Stomach (tissue), 8 donors: ENCODE measurements at regions not wholly inside any gene's neighbourhood (a gene's known extent, or its start where the extent isn't known, plus 50 kb on each side); places are given as distances from the start of the nearest gene placed in this dataset.

Experiments used
- DNase-seq, 2 donors: peaks; one replicate each; pipeline versions ENCODE4 v3.0.0 to v3.0.0-alpha.2; 2013 to 2019
- H3K27ac ChIP-seq, 5 donors: fragments of 200-600 bp in 4 of 5; sonication (generic) in 4 of 5; one replicate each; pipeline ENCODE4 v1.5.1; 2013 to 2019; ENCODE audit warnings: mild to moderate bottlenecking in 1 of 5, moderate library complexity in 1 of 5
- H3K27me3 ChIP-seq, 3 donors: fragments of 200-600 bp; sonication (generic); one replicate each; pipeline ENCODE4 v1.5.1; 2017 to 2019; ENCODE audit warnings: mixed run types in 1 of 3
- H3K36me3 ChIP-seq, 4 donors: fragments of 200-600 bp; sonication (generic); 1 replicate in 3 of 4; 2 replicates in 1 of 4; pipeline ENCODE4 v1.5.1; 2016 to 2019
- H3K4me1 ChIP-seq, 4 donors: fragments of 200-600 bp; sonication (generic); one replicate each; pipeline ENCODE4 v1.5.1; 2016 to 2019
- H3K4me3 ChIP-seq, 4 donors: fragments of 200-600 bp; sonication (generic) in 3 of 4; one replicate each; pipeline ENCODE4 v1.5.1; 2016 to 2019; ENCODE audit warnings: mild to moderate bottlenecking in 1 of 4
- H3K9me3 ChIP-seq, 4 donors: fragments of 200-600 bp; sonication (generic); one replicate each; pipeline ENCODE4 v1.5.1; 2016 to 2019
- EP300 ChIP-seq: sonication (generic); formaldehyde crosslinking; IDR thresholded peaks from one replicate; pipeline ENCODE4 v1.6.1; 2017; ENCODE audit warnings: antibody characterized with exemption
- POLR2A ChIP-seq, 4 donors: fragments of 450-650 bp; IDR thresholded peaks; one replicate each; pipeline ENCODE4 v1.6.1; 2016; ENCODE audit warnings: antibody characterized with exemption in 4 of 4, control low read depth in 2 of 4, mild to moderate bottlenecking in 1 of 4, moderate library complexity in 1 of 4
- POLR2AphosphoS5 ChIP-seq, 3 donors: sonication (generic); formaldehyde crosslinking; IDR thresholded peaks; one replicate each; pipeline ENCODE4 v1.6.1; 2016; ENCODE audit warnings: antibody characterized with exemption in 3 of 3
- WGBS, 5 donors: extraction: QIAGEN DNeasy Blood & Tissue Kit in 3 of 5; methylation state at CpG; one replicate each; pipeline versions ENCODE4 v1.1.5 to v1.1.7; 2013 to 2018; 5-methylcytosine and 5-hydroxymethylcytosine counted together
- intact Hi-C: fragments of 100-400 bp; cut with DNase I; formaldehyde crosslinking; loops from one replicate; pipeline ENCODE4 v1.15.1; 2023; ENCODE audit warnings: low total_unique reads
- TF ChIP-seq, protein P1 (sequence below), 7 experiments: fragments of 450-650 bp in 4 of 7; fragments of 200-600 bp in 3 of 7; sonication (generic) in 3 of 7; IDR thresholded peaks; one replicate each; pipeline ENCODE4 v1.5.1; 2016 to 2019; ENCODE audit warnings: antibody characterized with exemption in 7 of 7, control low read depth in 2 of 7, mild to moderate bottlenecking in 1 of 7
- donor health status: healthy with polysubstance abuse.
- donor health status: Bipolar disorder and iron deficiency.
- donor health status: healthy.

DNA sequence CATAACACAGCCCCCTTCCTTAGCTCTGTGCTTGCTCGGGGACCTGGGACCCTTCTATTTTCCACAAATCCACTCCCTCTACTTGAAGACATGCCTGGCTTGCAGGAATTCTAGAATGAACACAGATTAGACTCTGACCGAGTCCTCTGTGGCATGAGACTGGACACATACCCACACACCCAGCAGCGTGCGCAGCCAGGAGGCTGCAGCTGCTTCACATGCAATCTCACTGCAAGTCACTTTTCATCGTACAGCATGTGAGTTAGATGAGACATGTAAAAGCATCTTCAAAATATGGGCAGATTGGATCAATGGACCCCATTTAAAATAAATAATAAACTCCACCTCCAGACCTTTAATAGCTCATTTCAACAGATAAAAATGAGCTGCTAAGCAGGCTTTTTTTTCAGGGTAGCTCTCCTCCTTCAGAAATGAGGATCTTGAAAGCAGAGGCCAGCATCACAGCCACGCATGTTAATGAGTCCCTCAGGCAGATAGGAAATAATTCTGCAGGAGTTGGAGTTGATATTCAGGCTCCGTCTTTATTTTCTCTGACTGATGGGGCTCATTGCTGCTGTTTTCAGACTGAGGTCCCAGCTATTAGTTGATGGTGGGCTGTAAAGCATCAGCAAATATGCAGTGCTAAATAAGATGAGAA lies 215.1 kb upstream of the GGTLC1 start:
- WGBS, 5 donors = 78 to 81% (median 80%) methylated on average over 7 of the region's 7 CpGs
- Histone ChIP-seq H3K9me3 (no peaks in the 10 kb centered on the region), H3K4me3 (no peak overlapping the region), H3K27me3 (no peaks in the 10 kb centered on the region), H3K4me1 (no peaks in the 10 kb centered on the region), H3K27ac (no peak overlapping the region), H3K36me3 (no peaks in the 10 kb centered on the region)
- TF ChIP-seq, protein P1, sequence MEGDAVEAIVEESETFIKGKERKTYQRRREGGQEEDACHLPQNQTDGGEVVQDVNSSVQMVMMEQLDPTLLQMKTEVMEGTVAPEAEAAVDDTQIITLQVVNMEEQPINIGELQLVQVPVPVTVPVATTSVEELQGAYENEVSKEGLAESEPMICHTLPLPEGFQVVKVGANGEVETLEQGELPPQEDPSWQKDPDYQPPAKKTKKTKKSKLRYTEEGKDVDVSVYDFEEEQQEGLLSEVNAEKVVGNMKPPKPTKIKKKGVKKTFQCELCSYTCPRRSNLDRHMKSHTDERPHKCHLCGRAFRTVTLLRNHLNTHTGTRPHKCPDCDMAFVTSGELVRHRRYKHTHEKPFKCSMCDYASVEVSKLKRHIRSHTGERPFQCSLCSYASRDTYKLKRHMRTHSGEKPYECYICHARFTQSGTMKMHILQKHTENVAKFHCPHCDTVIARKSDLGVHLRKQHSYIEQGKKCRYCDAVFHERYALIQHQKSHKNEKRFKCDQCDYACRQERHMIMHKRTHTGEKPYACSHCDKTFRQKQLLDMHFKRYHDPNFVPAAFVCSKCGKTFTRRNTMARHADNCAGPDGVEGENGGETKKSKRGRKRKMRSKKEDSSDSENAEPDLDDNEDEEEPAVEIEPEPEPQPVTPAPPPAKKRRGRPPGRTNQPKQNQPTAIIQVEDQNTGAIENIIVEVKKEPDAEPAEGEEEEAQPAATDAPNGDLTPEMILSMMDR (IDR thresholded peaks at IDR 0.05) = no peak
- no peak for TF ChIP-seq POLR2A (IDR thresholded peaks at IDR 0.05)
- no peak for TF ChIP-seq EP300
- TF ChIP-seq POLR2AphosphoS5 (IDR thresholded peaks at IDR 0.05) = no peak
- DNase-seq = no peak
- intact Hi-C loops = no loop called here

DNA sequence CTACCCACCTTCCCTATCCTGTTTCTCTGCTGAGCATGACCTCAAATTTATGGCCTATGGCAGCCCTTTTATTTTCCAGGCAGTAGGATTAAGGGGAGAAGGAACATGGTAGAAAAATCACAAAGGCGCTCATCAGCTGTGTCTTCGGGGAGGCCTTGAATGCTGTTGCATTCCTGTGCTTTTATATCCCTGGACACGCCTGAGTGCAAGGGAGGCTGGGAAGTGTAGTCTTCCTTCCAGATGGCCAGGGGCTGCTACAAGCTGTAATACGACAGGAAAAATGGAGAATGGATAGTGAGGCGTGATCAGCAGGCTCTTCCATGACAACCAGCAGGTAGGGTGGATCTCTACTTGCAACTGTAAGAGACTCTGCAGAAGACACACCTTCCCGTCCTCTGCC lies 210.9 kb upstream of the GGTLC1 start:
- Histone ChIP-seq H3K27ac (no peak overlapping the region), H3K9me3 (no peaks in the 10 kb centered on the region), H3K4me3 (no peak overlapping the region), H3K27me3 (no peaks in the 10 kb centered on the region), H3K4me1 (no peaks in the 10 kb centered on the region), H3K36me3 (no peaks in the 10 kb centered on the region)
- 68 to 83% (median 79%) methylated on average over 6 of the region's 6 CpGs for WGBS, 5 donors
- intact Hi-C loops = no loop called here
- DNase-seq = no peak
- no peak for TF ChIP-seq POLR2AphosphoS5 (IDR thresholded peaks at IDR 0.05)
- TF ChIP-seq EP300 = no peak
- TF ChIP-seq, protein P1 (IDR thresholded peaks at IDR 0.05) = no peak
- TF ChIP-seq POLR2A (IDR thresholded peaks at IDR 0.05) = no peak

DNA sequence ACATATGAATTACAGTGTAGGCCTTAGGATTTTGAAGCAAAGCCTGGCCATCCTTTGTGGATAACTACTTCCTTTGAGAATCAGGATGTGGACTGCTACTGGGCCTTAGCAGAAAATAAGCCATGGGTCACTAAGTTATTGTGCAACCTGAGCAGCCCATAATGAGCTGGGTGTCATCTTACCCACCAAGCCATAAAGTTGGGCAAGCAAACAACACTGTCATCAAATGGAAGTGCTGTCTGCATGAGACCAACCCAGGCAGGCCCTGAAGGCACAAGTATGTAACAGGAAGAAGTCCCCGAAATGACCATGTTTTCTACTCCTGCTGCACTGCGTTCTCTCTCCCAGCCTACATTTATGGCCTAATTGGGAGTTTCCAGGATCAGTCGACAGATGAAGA lies 205.6 kb upstream of the GGTLC1 start:
- H3K9me3 ChIP-seq = peaks cover 0 to 7% (median 0%) of the 10 kb centered on the region in 4 donors
- DNase-seq = no peak
- 86 to 94% (median 93%) methylated on average over 3 of the region's 3 CpGs for WGBS, 5 donors
- no peak overlapping the region for H3K4me3 ChIP-seq
- H3K4me1 ChIP-seq = no peaks in the 10 kb centered on the region
- no peaks in the 10 kb centered on the region for H3K27me3 ChIP-seq
- TF ChIP-seq POLR2AphosphoS5 (IDR thresholded peaks at IDR 0.05) (no peak), POLR2A (IDR thresholded peaks at IDR 0.05) (no peak), EP300 (no peak)
- TF ChIP-seq, protein P1 (IDR thresholded peaks at IDR 0.05) = no peak
- no peak overlapping the region for H3K27ac ChIP-seq
- intact Hi-C loops = no loop called here
- no peaks in the 10 kb centered on the region for H3K36me3 ChIP-seq

DNA sequence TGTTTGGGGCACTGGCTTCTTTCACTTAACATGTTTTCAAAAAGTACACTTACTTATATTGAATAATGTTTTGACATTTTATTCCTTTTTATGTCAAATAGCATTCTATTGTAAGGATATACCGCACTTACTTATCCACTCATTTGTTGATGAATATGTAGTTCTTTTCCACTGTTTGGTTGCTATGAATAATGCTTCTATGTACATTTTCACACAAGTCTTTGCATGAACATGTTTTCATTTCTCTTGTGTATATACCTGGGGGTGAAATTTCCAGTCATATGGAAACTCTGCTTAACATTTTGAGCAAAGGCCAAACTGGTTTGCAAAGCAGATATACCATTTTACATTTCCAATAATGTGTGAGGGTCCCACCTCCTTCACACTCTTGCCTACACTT lies 202.3 kb upstream of the GGTLC1 start:
- Histone ChIP-seq H3K9me3 (peaks cover 0 to 7% (median 0%) of the 10 kb centered on the region in 4 donors), H3K27me3 (no peaks in the 10 kb centered on the region), H3K4me1 (no peaks in the 10 kb centered on the region), H3K27ac (no peak overlapping the region), H3K4me3 (no peak overlapping the region), H3K36me3 (no peaks in the 10 kb centered on the region)
- whole genome bisulfite sequencing, 5 donors = 89 to 100% (median 96%) methylated on average over 1 of the region's 1 CpG
- no peak for DNase-seq
- TF ChIP-seq, protein P1 (IDR thresholded peaks at IDR 0.05) = no peak
- TF ChIP-seq EP300 (no peak), POLR2AphosphoS5 (IDR thresholded peaks at IDR 0.05) (no peak), POLR2A (IDR thresholded peaks at IDR 0.05) (no peak)
- intact Hi-C loops = no loop called here
